ENCODE measurements at regions not wholly inside any gene's neighbourhood (a gene's known extent, or its start where the extent isn't known, plus 50 kb on each side); places are given as distances from the start of the nearest gene placed in this dataset.

DNA sequence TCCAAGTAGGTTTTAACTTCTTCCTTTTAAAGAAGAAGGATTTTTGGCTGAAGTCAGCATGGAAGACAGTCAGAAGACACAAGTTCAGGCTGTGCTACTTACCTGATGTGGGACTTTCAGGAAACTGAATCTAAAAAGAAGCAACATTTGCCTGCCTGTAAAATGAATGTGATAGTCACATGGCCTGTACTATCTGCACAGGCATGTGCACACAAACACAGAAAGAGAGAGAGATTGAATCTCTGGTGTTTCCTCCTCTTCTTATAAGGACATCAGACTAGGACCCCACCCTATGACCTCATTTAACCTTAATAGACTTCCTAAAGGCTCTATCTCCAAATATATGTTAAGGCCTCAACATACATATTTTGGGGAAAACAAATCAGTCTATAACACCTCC lies 542.9 kb downstream of the PLPP3 start:
- no peak for DNase-seq (ENCODE audit: low read depth, low spot score)

DNA sequence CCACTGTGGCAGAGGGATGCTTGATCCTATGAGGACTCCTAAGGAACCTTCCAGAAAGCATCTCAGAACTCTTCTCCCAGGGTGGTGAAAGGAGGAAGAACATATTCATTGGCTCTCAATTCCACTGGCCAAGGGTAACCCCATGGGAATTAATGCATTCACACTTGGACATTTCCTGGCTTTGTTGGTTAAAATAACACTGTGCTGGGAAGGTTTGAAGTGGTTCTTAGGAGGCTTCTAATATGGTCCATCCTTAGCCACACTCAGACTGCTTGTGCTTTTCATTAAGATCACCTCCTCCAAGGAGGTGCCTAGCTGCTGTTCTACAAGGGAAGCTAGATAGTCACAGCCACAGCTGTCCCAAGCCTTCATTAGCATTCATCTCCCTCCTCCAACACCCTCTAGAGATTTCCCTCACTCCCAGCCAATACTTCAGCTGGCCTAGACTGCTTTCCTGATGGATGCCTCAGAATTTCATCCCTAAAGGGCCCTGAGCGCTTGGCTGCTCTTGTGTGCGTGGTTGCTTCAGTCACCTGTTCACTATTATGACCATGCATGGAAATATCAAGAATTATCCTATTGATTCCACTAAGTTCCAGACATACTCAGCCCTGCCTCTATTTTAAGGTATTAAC lies 544.4 kb downstream of the PLPP3 start:
- no peak for DNase-seq (ENCODE audit: low read depth, low spot score)

DNA sequence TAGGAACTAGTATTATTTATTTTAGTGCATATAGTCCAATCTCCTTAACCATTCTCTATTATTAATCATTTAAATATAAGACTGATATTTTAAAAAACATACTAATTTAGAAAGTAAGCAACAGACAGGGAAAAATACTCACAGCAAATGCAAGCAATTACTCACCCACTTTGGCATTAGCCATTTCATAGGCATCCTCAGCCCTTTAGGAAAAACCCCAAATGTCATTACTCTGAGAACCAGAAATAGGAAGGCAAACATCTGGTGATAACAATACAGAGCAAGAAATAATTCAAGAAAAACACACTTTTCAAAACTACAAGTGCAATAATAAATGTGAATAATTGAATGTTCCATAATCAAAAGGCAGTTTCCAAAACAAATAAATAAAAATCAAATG lies 545.1 kb downstream of the PLPP3 start:
- DNase-seq (ENCODE audit: low read depth, low spot score) = peak; percentile 19

DNA sequence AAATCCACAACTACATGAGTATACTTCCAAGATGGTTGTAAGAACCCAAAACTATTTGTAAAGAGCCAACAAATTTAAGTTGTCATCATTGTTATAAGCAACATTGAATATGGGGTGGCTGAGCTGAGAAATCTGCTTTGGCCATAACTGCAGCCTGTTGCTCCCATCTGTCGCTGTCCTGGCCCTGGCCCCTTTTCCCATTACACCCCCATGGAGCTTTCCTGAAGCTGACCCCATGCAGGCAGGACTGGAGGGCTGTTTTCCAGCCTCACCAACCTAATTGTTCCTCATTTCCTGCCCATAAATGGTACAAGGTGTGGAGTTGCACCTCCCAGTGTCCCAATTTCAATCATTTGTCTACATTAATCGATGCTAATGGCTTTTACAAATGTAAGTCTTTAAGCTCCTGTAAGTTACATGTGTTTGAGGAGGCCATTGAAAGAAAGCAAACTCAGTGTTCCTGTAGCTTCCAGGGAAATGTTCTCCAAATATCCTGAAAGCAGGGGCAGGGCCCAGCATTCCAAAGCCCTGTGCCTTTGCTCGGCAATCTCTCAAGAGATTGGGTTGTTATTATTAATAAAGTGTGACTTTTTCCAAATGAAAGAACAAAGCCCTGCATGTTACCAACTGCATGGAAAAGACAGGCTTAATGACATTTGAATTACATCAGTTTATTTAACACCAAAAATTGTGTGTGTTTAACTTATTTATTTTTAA lies 545.9 kb downstream of the PLPP3 start:
- DNase-seq (ENCODE audit: low read depth, low spot score) = no peak

DNA sequence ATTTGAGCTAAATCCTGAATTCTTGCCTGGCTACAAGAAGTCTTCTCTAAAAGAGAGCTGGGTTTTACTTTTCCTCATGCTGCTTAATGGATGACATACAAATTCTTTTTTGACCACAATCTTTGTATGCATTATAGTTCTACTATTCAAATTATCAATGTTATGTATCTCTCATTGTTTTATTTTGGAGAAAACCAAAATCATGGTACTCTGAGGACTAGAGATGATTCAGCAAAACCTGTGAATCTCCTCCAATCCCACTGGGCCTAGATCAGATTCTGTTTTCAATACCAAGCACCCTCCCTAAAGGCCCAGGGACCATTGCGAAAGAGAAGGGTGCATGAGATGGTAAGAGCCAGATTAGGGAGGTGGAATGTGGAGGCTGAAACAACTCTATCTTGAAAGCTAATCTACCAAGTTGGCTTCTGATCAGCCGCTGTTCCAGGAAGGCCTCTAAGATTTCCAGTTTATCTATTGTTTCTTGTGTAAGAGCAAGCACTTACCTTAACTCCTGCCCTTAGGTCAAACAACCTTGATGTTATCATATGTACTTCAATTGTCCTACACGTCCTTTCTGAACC lies 547.2 kb downstream of the PLPP3 start:
- no peak for DNase-seq (ENCODE audit: low read depth, low spot score)

DNA sequence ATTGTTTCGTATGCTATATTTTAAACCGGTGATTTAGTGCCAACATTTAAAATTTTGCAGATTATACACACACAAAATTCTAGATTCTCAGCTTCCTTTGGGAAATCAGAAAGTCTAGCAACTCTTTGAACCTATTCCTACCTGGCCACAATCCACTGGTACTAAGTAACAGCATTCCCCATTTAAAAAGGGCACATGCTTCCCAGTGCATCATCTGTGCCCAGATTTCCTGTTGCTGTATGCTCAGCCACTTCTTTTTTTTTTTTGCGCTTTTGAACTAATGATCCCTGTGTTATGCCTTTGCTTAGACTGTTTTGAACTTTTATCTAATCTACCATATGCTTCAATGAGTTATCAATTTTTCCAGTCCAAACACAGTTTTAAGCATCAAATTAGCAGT lies 548.4 kb downstream of the PLPP3 start:
- DNase-seq (ENCODE audit: low read depth, low spot score) = no peak

DNA sequence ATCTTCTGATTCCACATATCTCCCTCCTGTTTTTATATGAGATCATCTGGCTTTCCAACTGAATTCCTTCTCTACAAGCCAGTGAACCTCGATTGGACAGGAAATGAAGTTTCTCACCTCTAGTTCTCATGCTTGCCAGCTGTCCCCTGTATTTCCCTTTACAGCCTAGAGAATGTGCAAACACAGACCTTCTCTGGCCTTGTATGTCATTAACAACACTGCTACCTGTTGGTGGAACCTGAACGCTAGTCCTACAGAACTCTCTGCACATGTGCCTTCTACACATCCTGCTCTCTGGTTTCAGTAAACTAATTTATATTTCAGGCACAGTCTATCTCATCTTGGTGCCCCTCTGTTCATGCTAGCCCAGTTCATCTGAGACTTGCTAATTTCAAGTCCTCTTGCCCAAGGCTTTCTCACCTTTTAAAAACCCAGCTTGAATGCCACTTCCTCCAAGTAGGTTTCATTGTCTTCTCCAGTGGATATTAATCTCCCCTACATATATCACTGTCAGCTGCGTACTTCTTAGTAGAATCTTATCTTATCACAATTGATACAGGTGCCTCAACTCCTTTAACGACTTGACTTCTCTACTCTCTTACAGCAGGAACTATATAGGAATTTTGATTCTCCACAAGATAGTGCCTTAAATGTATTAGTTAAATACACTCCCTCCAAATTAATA lies 549.9 kb downstream of the PLPP3 start:
- DNase-seq (ENCODE audit: low read depth, low spot score) = no peak

DNA sequence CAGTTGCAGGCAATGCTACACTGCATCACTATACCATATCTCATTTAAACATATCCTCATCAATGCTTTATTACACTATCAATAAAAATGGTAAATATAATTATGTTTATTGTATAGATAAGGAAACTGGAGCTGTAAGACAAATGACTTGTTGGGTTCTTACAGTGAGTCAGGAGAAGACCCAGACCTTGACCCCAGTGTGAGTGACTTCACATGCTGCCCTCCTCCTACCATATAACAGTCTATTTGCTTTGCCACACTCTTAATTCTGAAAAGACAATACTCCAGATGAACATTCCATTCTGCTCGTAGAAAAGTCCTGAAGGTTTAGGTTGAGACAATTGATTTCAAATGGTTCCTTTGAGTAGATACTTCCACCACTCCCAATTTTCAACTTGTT lies 550.5 kb downstream of the PLPP3 start:
- no peak for DNase-seq (ENCODE audit: low read depth, low spot score)

DNA sequence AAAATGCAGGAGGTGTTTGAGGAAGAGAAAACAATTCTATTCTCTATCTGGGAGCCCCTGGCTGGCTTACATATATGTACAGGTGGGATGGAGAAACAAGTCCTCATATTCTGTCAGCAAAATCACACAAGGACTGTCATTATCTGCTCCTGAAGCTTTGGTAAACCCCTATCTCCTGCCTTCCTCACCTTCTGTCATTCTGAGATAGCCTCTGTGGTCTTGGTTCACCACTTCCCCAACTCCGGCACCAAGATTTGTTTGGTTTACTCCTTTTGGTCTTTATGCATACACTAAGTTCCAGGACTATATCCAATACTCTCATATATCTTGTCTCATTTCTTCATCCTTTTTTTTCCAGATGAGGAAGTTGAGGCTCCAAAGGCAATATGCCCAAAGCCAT lies 551.1 kb downstream of the PLPP3 start:
- no peak for DNase-seq (ENCODE audit: low read depth, low spot score)

DNA sequence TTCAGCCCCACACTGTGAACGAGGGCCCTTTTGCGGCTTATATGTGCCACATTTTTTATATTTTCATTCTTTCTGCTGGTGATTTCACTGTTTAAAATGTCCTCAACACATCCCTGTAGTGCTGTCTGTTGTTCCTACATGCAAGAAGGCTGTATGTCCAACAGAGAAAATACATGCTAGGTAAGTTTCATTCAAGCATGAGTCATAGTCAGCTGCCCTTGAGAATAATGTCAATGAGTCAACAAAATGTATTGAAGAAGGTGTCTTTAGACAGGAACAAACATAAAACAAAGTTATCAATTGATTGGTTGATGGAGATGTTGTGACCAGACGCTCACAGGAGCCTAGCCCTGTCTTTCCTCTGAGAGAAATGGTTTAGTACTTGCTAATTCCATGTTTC lies 553.4 kb downstream of the PLPP3 start:
- DNase-seq (ENCODE audit: low read depth, low spot score) = peak; percentile 13

DNA sequence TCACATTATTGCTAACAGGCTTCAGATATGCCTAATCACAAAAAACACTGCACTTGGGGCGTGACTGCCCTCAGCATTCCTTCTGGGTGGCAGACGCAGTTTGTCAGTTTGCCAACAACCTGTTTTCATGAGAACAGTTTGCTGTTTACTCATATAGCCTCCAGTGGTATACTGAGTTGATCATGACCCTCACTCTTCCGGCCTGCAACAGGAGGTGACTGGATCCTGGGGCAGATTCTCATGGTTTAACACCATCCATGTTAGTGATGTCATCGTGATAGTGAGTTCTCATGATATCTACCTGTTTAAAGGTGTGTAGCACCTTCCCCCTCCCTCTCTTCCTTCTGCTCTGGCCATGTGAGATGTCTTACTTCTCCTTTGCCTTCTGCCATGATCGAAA lies 555.2 kb downstream of the PLPP3 start:
- DNase-seq (ENCODE audit: low read depth, low spot score) = no peak

DNA sequence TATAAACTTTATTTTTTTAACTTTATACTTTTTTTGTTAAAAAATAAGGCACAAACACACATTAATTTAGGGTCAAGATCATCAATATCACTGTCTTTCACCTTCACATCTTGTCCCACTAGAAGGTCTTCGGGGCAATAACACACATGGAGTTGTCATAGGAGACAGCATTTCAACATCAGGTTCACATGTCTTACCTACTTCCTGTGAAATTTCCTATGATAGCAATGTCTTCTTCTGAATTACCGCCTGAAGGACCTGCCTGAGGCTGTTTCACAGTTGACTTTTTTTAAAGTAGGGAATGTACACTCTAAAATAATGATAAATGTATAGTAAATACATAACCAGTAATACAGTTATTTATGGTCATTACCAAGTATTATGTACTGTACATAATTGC lies 559.4 kb downstream of the PLPP3 start:
- DNase-seq (ENCODE audit: low read depth, low spot score) = no peak

DNA sequence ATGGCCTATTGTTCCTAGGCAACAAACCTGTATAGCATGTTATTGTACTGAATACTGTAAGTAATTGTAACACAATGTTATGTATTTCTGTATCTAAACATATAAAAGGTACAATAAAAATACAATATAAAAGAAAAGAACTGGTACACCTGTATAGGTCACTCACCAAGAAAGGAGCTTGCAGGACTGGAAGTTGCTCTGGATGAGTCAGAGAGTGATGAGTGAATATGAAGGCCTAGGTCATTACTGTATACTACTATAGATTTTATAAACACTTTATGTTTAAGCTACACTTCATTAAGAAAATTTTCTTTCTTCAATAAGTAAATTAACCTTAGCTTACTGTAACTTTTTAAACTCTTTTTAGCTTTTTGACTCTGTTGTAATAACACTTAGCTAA lies 559.9 kb downstream of the PLPP3 start:
- DNase-seq (ENCODE audit: low read depth, low spot score) = no peak

DNA sequence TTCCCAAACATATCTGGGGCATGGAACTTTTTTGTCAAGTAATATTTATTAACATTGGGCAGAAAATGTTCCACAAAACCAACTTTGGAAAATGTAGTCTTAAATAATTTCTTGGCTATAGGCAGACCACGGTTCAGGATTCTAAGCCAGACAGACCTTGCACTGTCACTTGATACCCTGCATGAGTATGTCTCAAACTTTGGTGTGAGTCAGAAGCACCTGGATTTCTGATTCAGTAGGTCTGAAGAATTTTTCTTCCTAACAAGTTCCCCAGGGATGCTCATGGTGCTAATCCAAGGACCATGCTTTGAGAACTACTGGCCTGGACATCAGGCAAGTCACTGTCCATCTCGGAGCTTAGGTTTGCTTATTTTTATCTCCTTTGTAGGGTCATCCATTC lies 562.0 kb downstream of the PLPP3 start:
- no peak for DNase-seq (ENCODE audit: low read depth, low spot score)

DNA sequence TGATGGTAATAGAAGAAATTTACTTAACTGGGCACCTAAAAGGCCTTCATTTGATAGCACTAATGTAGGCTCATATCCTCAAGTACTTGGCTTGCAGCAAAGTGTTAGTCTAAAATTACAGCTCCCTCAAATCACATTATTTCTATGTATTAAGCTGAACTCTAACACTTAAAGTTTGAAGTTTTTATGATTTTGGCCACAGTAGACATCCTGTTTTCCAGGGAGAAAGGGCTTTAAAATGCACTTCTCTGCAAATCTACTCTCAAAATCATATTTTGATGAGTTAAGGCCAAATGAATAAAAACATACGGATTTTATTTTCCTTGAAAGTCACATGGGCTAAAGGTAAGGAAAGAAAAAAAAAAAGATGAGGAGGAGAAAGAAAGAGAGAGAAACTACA lies 575.5 kb downstream of the PLPP3 start:
- DNase-seq (ENCODE audit: low read depth, low spot score) = no peak

DNA sequence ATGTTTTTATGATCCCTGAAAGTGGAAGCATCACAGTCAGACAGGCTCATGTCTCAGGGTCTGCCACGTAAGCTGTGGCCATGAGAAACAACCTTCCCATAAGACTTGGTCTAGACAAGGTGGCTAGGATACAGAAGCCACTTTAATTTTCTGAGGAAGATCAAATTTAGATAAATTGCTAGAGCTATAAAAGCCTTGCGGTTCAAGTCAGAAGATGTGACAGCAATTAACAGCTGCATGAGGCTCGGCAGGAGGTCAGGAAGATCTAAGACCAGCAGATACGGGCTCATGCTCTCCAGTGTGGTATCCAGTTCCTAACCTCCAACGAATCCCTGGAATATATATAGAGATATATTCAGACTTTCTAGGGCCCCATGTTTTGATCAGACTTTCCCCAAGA lies 577.1 kb downstream of the PLPP3 start:
- no peak for DNase-seq (ENCODE audit: low read depth, low spot score)

DNA sequence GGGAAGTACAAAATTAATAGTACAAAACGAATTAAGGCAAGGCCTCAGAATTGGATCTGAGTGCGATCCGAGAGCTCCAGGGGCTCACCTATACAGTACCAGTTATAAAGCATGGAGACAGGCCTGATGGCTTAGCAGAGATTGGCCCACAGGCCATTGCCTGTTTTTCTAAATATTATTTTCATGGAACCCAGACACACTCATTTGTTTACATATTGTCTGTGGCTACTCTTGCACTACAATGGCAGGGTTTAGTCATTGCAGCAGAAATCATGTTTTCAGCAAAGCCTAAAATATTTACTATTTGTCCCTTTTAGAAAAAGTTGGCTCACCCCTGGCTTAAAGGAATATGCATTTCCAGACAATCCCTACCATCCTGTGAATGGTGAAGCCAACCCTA lies 578.9 kb downstream of the PLPP3 start:
- no peak for DNase-seq (ENCODE audit: low read depth, low spot score)

DNA sequence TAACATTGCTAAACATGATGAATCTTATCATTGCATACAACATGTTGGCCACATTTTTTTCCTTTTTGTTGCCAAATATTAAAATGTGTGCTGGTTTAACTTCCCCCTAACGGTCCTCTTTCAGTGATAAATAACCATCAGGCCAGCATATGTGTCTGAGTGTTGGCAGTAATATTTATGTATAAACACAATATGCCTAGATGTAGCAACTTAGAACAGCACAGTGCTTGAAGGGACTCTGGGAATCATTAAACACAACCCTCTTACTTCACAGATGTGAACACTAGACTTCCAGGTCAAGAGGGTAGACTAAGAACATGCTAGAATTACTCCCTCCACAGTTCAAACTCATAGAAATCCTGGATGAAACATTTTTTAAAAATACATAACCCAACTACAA lies 581.8 kb downstream of the PLPP3 start:
- DNase-seq (ENCODE audit: low read depth, low spot score) = no peak

DNA sequence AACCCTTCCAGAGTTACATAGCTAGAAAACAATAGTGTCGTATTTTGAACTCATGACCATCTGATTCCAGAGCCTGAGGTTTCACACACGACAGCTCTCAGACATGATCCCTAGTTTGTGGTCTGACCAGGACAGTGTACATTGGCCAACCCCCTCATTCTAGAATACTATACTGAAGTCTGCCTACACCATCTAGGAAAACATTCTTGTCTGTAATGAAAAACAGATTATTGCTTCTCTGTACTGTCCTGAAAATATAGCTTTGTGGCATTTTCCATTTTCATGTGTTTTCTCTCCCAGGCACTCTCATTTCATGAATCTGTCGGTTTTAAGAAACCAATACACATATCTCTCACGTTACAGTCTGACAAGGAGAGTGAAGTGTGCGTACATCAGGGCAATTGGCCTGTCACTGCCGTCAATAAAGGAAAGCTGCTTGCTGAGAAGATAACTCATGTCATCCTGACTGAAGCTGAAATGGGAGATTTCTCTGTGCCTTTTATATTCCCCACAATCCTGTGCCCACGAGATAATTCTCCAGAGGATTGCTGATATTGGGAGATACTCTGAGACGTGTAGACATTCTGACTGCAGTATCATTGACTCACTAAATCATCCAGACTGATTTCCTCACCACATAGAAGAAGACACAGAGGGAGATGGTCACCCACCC lies 585.6 kb downstream of the PLPP3 start:
- DNase-seq (ENCODE audit: low read depth, low spot score) = no peak

DNA sequence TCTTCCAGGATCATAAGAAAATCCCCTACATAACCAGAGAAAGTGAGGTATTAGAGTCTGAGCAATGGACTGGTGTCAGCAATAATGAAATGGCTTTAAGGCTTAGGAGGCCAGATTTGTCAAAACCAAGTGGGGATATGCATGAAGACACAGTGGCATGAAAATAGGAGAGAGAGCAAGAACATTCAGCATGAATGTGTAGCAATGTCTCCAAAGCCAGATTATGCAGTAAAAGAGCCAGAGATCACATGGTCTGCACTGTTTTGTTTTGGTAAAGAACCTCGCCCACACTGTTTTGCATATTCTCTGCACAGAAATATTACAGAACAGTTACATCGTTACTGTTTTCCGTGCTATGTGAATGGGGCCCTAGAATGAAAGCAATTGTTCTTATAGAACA lies 589.4 kb downstream of the PLPP3 start:
- no peak for DNase-seq (ENCODE audit: low read depth, low spot score)

DNA sequence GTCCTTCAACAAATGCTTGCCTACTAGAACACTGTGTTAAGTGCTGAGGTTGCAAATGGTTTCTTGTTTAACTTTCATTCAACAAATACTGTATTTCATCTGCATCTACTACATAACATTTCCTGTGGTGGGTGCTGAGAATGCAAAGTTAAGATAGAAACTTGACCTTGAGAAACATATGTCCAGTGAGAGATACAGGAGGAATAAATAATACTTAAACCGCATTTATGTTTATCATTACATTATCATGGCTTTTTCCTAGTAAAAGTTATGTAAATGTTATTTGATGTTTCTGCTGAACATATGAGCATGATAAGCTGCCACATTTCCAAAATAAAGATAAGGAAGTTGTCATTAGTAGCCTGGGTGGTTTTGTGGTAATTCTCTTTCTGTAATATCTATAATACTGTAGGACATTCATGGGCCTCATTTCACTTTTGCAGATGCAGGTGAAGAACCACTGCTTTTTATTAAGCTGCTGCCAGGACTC lies 590.4 kb downstream of the PLPP3 start:
- DNase-seq (ENCODE audit: low read depth, low spot score) = no peak

All from astrocyte of the hippocampus (primary cell).